K562 (cell line): ENCODE measurements at regions not wholly inside any gene's neighbourhood (a gene's known extent, or its start where the extent isn't known, plus 50 kb on each side); places are given as distances from the start of the nearest gene placed in this dataset.

Experiments
- ATAC-seq: fragments of 200-7000 bp; cut with Tn5 transposase; 3 replicates; pipeline ENCODE4 v1.9.1; 2020; ENCODE audit warnings: moderate library complexity
- BruUV-seq: library from RNA; stranded (reverse); fragments of 400-500 nt; replicated peaks from 2 replicates; lab custom pipeline; 2021; lab: Mats Ljungman, UMichigan
- CTCF ChIA-PET: fragments of 300-600 bp; formaldehyde crosslinking; extraction: SDS; loops from one replicate; lab custom pipeline; 2021; ENCODE audit warnings: low intra/inter-chr PET ratio; lab: Yijun Ruan, JAX
- POLR2A ChIA-PET: fragments of 300-600, 350-650 bp; sonication (Branson Sonifier 250); formaldehyde crosslinking; extraction: SDS; loops from one replicate; lab custom pipeline; 2021; ENCODE audit warnings: antibody characterized with exemption, inconsistent platforms; lab: Yijun Ruan, JAX
- DNase-seq, 4 experiments: peaks; one replicate each; pipeline versions ENCODE4 v3.0.0 to v3.0.0-alpha.2; 2011 to 2018; ENCODE audit warnings: low spot score in 3 of 4, mixed read lengths in 3 of 4; ENCODE audit errors: extremely low read depth in 1 of 4
- FAIRE-seq: peaks from 2 replicates; lab custom pipeline; 2011; peaks lifted over from hg19 to GRCh38; lab: Jason Lieb, UNC
- H2AFZ ChIP-seq: 2 replicates; pipeline ENCODE4 v1.6.0; 2011; ENCODE audit warnings: low read depth, low read length, control low read depth, inconsistent platforms
- H3K27ac ChIP-seq: fragments of 200-600 bp; 3 replicates; pipeline ENCODE4 v1.8.0; 2011; ENCODE audit warnings: low read depth, mild to moderate bottlenecking, control low read depth, inconsistent platforms, low read length, moderate library complexity, mixed read lengths; ENCODE audit errors: extremely low read depth
- H3K27me3 ChIP-seq, 2 experiments: fragments of 300-600 bp in 1 of 2; 2 replicates in 1 of 2; 3 replicates in 1 of 2; pipeline versions ENCODE4 v1.6.0 to v1.8.0; 2011; ENCODE audit warnings: inconsistent platforms in 2 of 2, low read length in 2 of 2, mild to moderate bottlenecking in 1 of 2, mixed read lengths in 1 of 2, moderate library complexity in 1 of 2; ENCODE audit not compliant: control insufficient read depth in 2 of 2, insufficient read depth in 2 of 2
- H3K36me3 ChIP-seq: fragments of 300-600 bp; 3 replicates; pipeline ENCODE4 v1.8.0; 2011; ENCODE audit warnings: mild to moderate bottlenecking, low read length, inconsistent platforms; ENCODE audit not compliant: control insufficient read depth, insufficient read depth
- H3K4me1 ChIP-seq, 2 experiments: fragments of 200-600 bp in 1 of 2; replicated peaks in 1 of 2; 2 replicates in 1 of 2; 3 replicates in 1 of 2; pipeline versions ENCODE4 v1.5.1 to v1.8.0; 2011; ENCODE audit warnings: inconsistent platforms in 2 of 2, low read length in 2 of 2, mild to moderate bottlenecking in 1 of 2, mixed read lengths in 1 of 2, moderate library complexity in 1 of 2; ENCODE audit not compliant: control insufficient read depth in 2 of 2, insufficient read depth in 2 of 2
- H3K4me2 ChIP-seq: 2 replicates; pipeline ENCODE4 v1.6.1; 2011; ENCODE audit warnings: low read length, control low read depth, inconsistent platforms, mixed read lengths; ENCODE audit not compliant: insufficient read depth
- H3K4me3 ChIP-seq: fragments of 200-600 bp; sonication (generic), shearing (Covaris generic); 2 replicates; pipeline ENCODE4 v1.5.1; 2016; ENCODE audit warnings: control low read depth, inconsistent platforms
- H3K79me2 ChIP-seq: fragments of 200-600 bp; 3 replicates; pipeline ENCODE4 v1.8.0; 2011; ENCODE audit warnings: low read length, inconsistent platforms; ENCODE audit not compliant: control insufficient read depth, insufficient read depth
- H3K9ac ChIP-seq, 2 experiments: 2 replicates each; pipeline versions ENCODE4 v1.6.0 to v1.6.1; 2011; ENCODE audit warnings: low read depth in 2 of 2, low read length in 2 of 2, control low read depth in 1 of 2, inconsistent platforms in 1 of 2, mild to moderate bottlenecking in 1 of 2, mixed read lengths in 1 of 2; ENCODE audit not compliant: insufficient read depth in 1 of 2
- H3K9me1 ChIP-seq: one replicate; pipeline ENCODE4 v1.6.0; 2011; ENCODE audit warnings: inconsistent platforms, mild to moderate bottlenecking, low read length, moderate library complexity; ENCODE audit not compliant: control insufficient read depth, insufficient read depth
- H3K9me3 ChIP-seq: replicated peaks from 2 replicates; pipeline ENCODE4 v1.5.1; 2011; ENCODE audit warnings: low read depth, low read length, inconsistent platforms; ENCODE audit not compliant: control insufficient read depth, insufficient read depth
- H4K20me1 ChIP-seq: replicated peaks from 2 replicates; pipeline ENCODE4 v1.6.1; 2011; ENCODE audit warnings: low read length, inconsistent platforms, mixed read lengths; ENCODE audit not compliant: control insufficient read depth, insufficient read depth
- CTCF ChIP-seq, 3 experiments: IDR thresholded peaks in 2 of 3; conservative IDR thresholded peaks in 1 of 3; 2 replicates each; pipeline ENCODE4 v1.5.1; 2011 to 2012; ENCODE audit warnings: low read length in 3 of 3, mild to moderate bottlenecking in 3 of 3, control low read depth in 2 of 3, improper control_type of control experiment in 1 of 3, inconsistent platforms in 1 of 3, low read depth in 1 of 3, mixed read lengths in 1 of 3, moderate library complexity in 1 of 3; ENCODE audit not compliant: insufficient read depth in 2 of 3
- NFRKB ChIP-seq: fragments of 450-650 bp; IDR thresholded peaks from 2 replicates; pipeline ENCODE4 v1.6.1; 2016; ENCODE audit warnings: low read depth
- NKRF ChIP-seq: fragments of 450-650 bp; IDR thresholded peaks from 2 replicates; pipeline ENCODE4 v1.6.1; 2016; ENCODE audit warnings: borderline replicate concordance
- NR2C1 ChIP-seq, 2 experiments: fragments of 450-650 bp; IDR thresholded peaks; 2 replicates each; pipeline ENCODE4 v1.6.1; 2017; ENCODE audit warnings: mild to moderate bottlenecking in 2 of 2, antibody characterized with exemption in 1 of 2, inconsistent platforms in 1 of 2, missing compliant biosample characterization in 1 of 2, missing genetic modification characterization in 1 of 2
- SIN3B ChIP-seq: fragments of 450-650 bp; IDR thresholded peaks from 2 replicates; pipeline ENCODE4 v1.6.1; 2017; ENCODE audit warnings: low read depth, mild to moderate bottlenecking, moderate library complexity
- SMARCB1 ChIP-seq: IDR thresholded peaks from 2 replicates; pipeline ENCODE4 v1.6.1; 2011; ENCODE audit warnings: improper control_type of control experiment, low read depth; ENCODE audit not compliant: insufficient read length
- TEAD2 ChIP-seq: fragments of 450-650 bp; IDR thresholded peaks from 2 replicates; pipeline ENCODE4 v1.6.1; 2016; ENCODE audit warnings: missing genetic modification characterization, control low read depth, missing compliant biosample characterization
- THRAP3 ChIP-seq: fragments of 450-650 bp; IDR thresholded peaks from 2 replicates; pipeline ENCODE4 v1.6.1; 2016; ENCODE audit warnings: mild to moderate bottlenecking, inconsistent platforms, borderline replicate concordance
- ZNF695 ChIP-seq: fragments of 450-650 bp; formaldehyde crosslinking; IDR thresholded peaks from 2 replicates; pipeline ENCODE4 v1.4.0; 2020; ENCODE audit warnings: mild to moderate bottlenecking, moderate library complexity
- ZNF764 ChIP-seq: fragments of 250-450 bp; sonication (Bioruptor Pico); IDR thresholded peaks from 2 replicates; pipeline ENCODE4 v1.4.0; 2020; ENCODE audit warnings: low read depth, mild to moderate bottlenecking, moderate library complexity
- WGBS: fragments of 100-300 bp; shearing (Covaris generic); methylation state at CpG from one replicate; pipeline ENCODE4 v1.1.6; 2016; ENCODE audit warnings: low coverage, mixed read lengths; ENCODE audit not compliant: insufficient coverage; ENCODE audit errors: missing lambda C conversion rate; 5-methylcytosine and 5-hydroxymethylcytosine counted together
- in situ Hi-C: fragments of 300-500 bp; cut with MboI; formaldehyde crosslinking; loops from 4 replicates; pipeline ENCODE4 v1.15.0; 2018; ENCODE audit warnings: inconsistent platforms, mixed read lengths
- intact Hi-C: fragments of 100-400 bp; cut with micrococcal nuclease; formaldehyde crosslinking; loops from 2 replicates; pipeline ENCODE4 v1.14.2; 2022
- TF ChIP-seq, protein P1 (sequence below): sonication (generic); formaldehyde crosslinking; IDR thresholded peaks from 2 replicates; pipeline ENCODE4 v1.8.0; 2022; ENCODE audit warnings: missing genetic modification reagents, mild to moderate bottlenecking, moderate library complexity, borderline replicate concordance

DNA sequence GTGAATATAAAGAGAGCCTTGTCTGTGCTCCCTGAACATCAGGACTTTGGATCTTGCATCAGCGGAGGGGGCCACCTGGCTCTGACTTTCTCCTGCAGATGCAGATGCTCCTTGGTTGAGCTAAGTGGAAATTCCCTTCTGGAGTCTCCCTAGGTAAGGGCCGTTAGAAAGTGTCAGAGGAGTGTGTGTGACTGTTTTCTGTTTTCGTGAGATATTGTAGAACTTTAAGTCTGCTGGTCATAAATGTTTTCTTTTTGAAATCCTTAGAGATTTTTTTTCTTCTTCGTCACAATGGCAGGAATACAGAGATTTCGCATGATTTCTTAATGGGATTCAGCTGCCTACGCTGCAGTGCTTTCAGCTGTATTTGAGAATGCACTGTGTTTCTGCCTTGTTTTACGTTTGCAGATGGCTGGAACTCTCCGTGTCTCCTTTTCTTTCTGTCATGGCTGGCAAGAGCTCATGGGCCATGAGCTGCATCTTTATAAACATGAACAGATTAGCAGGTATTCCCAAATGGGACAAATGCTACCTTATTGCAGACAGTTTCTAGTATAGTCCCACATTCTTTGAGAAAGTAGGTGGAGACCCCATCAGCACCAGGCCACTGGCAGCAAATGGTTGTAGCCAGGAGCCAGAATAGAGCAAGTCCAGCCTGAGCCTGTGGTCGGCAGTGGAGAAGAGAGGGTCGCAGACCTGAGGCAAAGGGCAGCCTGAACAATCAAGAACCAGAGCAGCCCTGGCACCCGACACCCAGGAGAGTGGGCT, 76.2 kb upstream of the FRMD6 start:
- FAIRE-seq: no peak
- Histone ChIP-seq H3K4me1 (no peaks in the 10 kb centered on the region), H3K27ac (no peak overlapping the region), H2AFZ (no peak overlapping the region), H3K27me3 (no peaks in the 10 kb centered on the region; a peak in 1 of 5 replicates), H3K4me2 (no peak overlapping the region), H3K9me3 (no peaks in the 10 kb centered on the region), H3K4me3 (no peak overlapping the region), H3K79me2 (no peaks in the 10 kb centered on the region), H3K9me1 (no peaks in the 10 kb centered on the region), H4K20me1 (no peaks in the 10 kb centered on the region), H3K36me3 (no peaks in the 10 kb centered on the region), H3K9ac (no peak overlapping the region)
- in situ Hi-C loops (no loop called here), intact Hi-C loops (no loop called here)
- ATAC-seq: no peak
- POLR2A ChIA-PET: no interaction called here
- DNase-seq: no peak
- no peak for TF ChIP-seq NKRF
- 0% methylated on average over 9 of the region's 11 CpGs for WGBS
- no TSS peak for BruUV-seq
- CTCF ChIA-PET: no interaction called here

DNA sequence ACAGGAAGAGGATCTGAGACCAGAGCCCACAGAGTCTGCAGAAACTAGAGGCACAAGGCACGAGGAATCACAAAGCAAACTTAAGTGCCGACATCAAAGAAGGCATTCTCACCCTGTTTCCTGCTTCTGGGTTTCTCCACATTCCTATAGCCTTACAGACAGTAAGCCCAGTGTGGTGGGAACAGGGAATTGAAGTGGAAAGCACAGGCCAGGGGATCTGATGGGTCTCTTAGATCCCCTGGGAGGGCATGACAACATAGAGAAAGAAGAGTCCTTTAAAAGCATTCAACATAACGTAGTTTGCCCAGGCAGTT, 75.6 kb upstream of the FRMD6 start:
- intact Hi-C loops (no loop called here), in situ Hi-C loops (no loop called here)
- H3K4me1 ChIP-seq: no peaks in the 10 kb centered on the region
- no peak overlapping the region for H2AFZ ChIP-seq
- ATAC-seq (no peak), DNase-seq (no peak), FAIRE-seq (no peak)
- H3K9me3 ChIP-seq: no peaks in the 10 kb centered on the region
- H3K4me2 ChIP-seq: no peak overlapping the region
- no TSS peak for BruUV-seq
- no peaks in the 10 kb centered on the region for H4K20me1 ChIP-seq
- H3K9me1 ChIP-seq: no peaks in the 10 kb centered on the region
- no peaks in the 10 kb centered on the region for H3K79me2 ChIP-seq
- CTCF ChIA-PET: no interaction called here
- no peak overlapping the region for H3K9ac ChIP-seq
- no peaks in the 10 kb centered on the region for H3K36me3 ChIP-seq
- no peak overlapping the region for H3K27ac ChIP-seq
- WGBS: 0% methylated on average over 3 of the region's 3 CpGs
- POLR2A ChIA-PET: no interaction called here
- no peak overlapping the region for H3K4me3 ChIP-seq
- H3K27me3 ChIP-seq: no peaks in the 10 kb centered on the region; a peak in 1 of 5 replicates
- TF ChIP-seq ZNF695 (CRISPR knock-in tag): no peak
- TF ChIP-seq, protein P1, sequence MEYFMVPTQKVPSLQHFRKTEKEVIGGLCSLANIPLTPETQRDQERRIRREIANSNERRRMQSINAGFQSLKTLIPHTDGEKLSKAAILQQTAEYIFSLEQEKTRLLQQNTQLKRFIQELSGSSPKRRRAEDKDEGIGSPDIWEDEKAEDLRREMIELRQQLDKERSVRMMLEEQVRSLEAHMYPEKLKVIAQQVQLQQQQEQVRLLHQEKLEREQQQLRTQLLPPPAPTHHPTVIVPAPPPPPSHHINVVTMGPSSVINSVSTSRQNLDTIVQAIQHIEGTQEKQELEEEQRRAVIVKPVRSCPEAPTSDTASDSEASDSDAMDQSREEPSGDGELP: no peak
- TF ChIP-seq THRAP3: no peak
- no peak for TF ChIP-seq TEAD2 (tag)
- TF ChIP-seq SMARCB1: no peak
- TF ChIP-seq CTCF (IDR thresholded peaks at IDR 0.05 in 2 of 3, conservative IDR thresholded peaks at IDR 0.05 in 1 of 3; ENCODE audit: insufficient read depth in 2 of 3, low read depth in 1 of 3, low read length in 3 of 3): no peak
- TF ChIP-seq ZNF764 (CRISPR knock-in tag): no peak
- no peak for TF ChIP-seq NFRKB
- TF ChIP-seq NR2C1 (IDR thresholded peaks at IDR 0.05): no peak
- TF ChIP-seq NR2C1 (tag; IDR thresholded peaks at IDR 0.05): no peak
- TF ChIP-seq SIN3B: no peak
